HPDE6-E6E7 (cell line): ENCODE measurements at regions not wholly inside any gene's neighbourhood (a gene's known extent, or its start where the extent isn't known, plus 50 kb on each side); places are given as distances from the start of the nearest gene placed in this dataset.

Experiments
- DNase-seq: peaks from one replicate; pipeline ENCODE4 v3.0.0; 2011; ENCODE audit warnings: missing footprints; ENCODE audit errors: extremely low spot score

GRCh38 chr12:111112311-111113098, 192.1 kb upstream of the MYL2 start:
- DNase-seq = no peak

- DNase-seq = no peak
Observed at GRCh38 chr12:111111681-111112080, 191.3 kb upstream of the MYL2 start.

GRCh38 chr12:111110556-111110955, 190.2 kb upstream of the MYL2 start:
- DNase-seq = no peak

GRCh38 chr12:111108726-111109125, 188.3 kb upstream of the MYL2 start:
- DNase-seq = no peak

GRCh38 chr12:111107392-111108178, 187.2 kb upstream of the MYL2 start:
- no peak for DNase-seq

- DNase-seq = no peak
Observed at GRCh38 chr12:111105294-111105693, 184.9 kb upstream of the MYL2 start.

- no peak for DNase-seq
Observed at GRCh38 chr12:111103583-111103982, 183.2 kb upstream of the MYL2 start.

GRCh38 chr12:111102102-111102739, 181.8 kb upstream of the MYL2 start:
- DNase-seq = peak; percentile 62

GRCh38 chr12:111101003-111101402, 180.6 kb upstream of the MYL2 start:
- DNase-seq = no peak

GRCh38 chr12:111100554-111100953, 180.2 kb upstream of the MYL2 start:
- DNase-seq = no peak

- no peak for DNase-seq
Observed at GRCh38 chr12:111100003-111100402, 179.6 kb upstream of the MYL2 start.

- no peak for DNase-seq
Observed at GRCh38 chr12:111099186-111099585, 178.8 kb upstream of the MYL2 start.

- no peak for DNase-seq
Observed at GRCh38 chr12:111094157-111095010, 174.0 kb upstream of the MYL2 start.

- DNase-seq = no peak
Observed at GRCh38 chr12:111093428-111094142, 173.2 kb upstream of the MYL2 start.

- no peak for DNase-seq
Observed at GRCh38 chr12:111091051-111091450, 170.7 kb upstream of the MYL2 start.

- DNase-seq = no peak
Observed at GRCh38 chr12:111089616-111090015, 169.2 kb upstream of the MYL2 start.

- no peak for DNase-seq
Observed at GRCh38 chr12:111088409-111088808, 168.0 kb upstream of the MYL2 start.

- DNase-seq = no peak
Observed at GRCh38 chr12:111086947-111087700, 166.7 kb upstream of the MYL2 start.

GRCh38 chr12:111085096-111085495, 164.7 kb upstream of the MYL2 start:
- no peak for DNase-seq

GRCh38 chr12:111084605-111085004, 164.2 kb upstream of the MYL2 start:
- DNase-seq = no peak
